HepG2 (cell line): ENCODE measurements at regions not wholly inside any gene's neighbourhood (a gene's known extent, or its start where the extent isn't known, plus 50 kb on each side); places are given as distances from the start of the nearest gene placed in this dataset.

ENCODE experiments used
- ATAC-seq: fragments of 200-7000 bp; cut with Tn5 transposase; 3 replicates; pipeline ENCODE4 v1.9.1; 2020; ENCODE audit warnings: mild to moderate bottlenecking, moderate library complexity
- BruUV-seq: library from RNA; stranded (reverse); fragments of 400-500 nt; replicated peaks from 2 replicates; lab custom pipeline; 2021; lab: Mats Ljungman, UMichigan
- CTCF ChIA-PET: fragments of 300-600 bp; formaldehyde crosslinking; extraction: SDS; loops from one replicate; lab custom pipeline; 2021; ENCODE audit warnings: low total read pairs, inconsistent platforms, low intra/inter-chr PET ratio; lab: Yijun Ruan, JAX
- POLR2A ChIA-PET: fragments of 350-600 bp; sonication (Branson Sonifier 250); formaldehyde crosslinking; loops from one replicate; lab custom pipeline; 2020; ENCODE audit warnings: antibody characterized with exemption, inconsistent platforms; lab: Yijun Ruan, JAX
- DNase-seq: peaks from one replicate; pipeline ENCODE4 v3.0.0-alpha.2; 2015; ENCODE audit warnings: low spot score
- FAIRE-seq: peaks from 3 replicates; lab custom pipeline; 2011; peaks lifted over from hg19 to GRCh38; lab: Jason Lieb, UNC
- H2AFZ ChIP-seq: one replicate; pipeline ENCODE4 v1.6.1; 2011; ENCODE audit warnings: low read length, inconsistent platforms
- H3K27ac ChIP-seq: fragments of 300-600 bp; 3 replicates; pipeline ENCODE4 v1.8.0; 2011; ENCODE audit warnings: mixed run types, mild to moderate bottlenecking, mixed read lengths, low read length, inconsistent platforms; ENCODE audit not compliant: insufficient read depth; ENCODE audit errors: extremely low read length
- H3K27me3 ChIP-seq, 2 experiments: fragments of 200-600 bp in 1 of 2; 2 replicates in 1 of 2; 3 replicates in 1 of 2; pipeline versions ENCODE4 v1.6.0 to v1.8.0; 2011; ENCODE audit warnings: low read length in 2 of 2, mild to moderate bottlenecking in 2 of 2, moderate library complexity in 2 of 2, inconsistent platforms in 1 of 2; ENCODE audit not compliant: insufficient read depth in 2 of 2, control insufficient read depth in 1 of 2
- H3K36me3 ChIP-seq, 2 experiments: fragments of 200-600 bp in 1 of 2; replicated peaks in 1 of 2; 2 replicates in 1 of 2; 3 replicates in 1 of 2; pipeline versions ENCODE4 v1.5.1 to v1.8.0; 2011; ENCODE audit warnings: low read length in 2 of 2, inconsistent platforms in 1 of 2; ENCODE audit not compliant: insufficient read depth in 2 of 2, control insufficient read depth in 1 of 2
- H3K4me1 ChIP-seq: 2 replicates; pipeline ENCODE4 v1.5.1; 2012; ENCODE audit warnings: low read length, inconsistent platforms; ENCODE audit not compliant: insufficient read depth
- H3K4me2 ChIP-seq: 2 replicates; pipeline ENCODE4 v1.6.0; 2011; ENCODE audit warnings: low read depth, low read length, inconsistent platforms
- H3K4me3 ChIP-seq, 3 experiments: fragments of 200-600 bp in 1 of 3; sonication (generic), shearing (Covaris generic) in 1 of 3; replicated peaks in 1 of 3; 2 replicates each; pipeline ENCODE4 v1.5.1; 2011 to 2016; ENCODE audit warnings: low read length in 3 of 3, inconsistent platforms in 2 of 3, low read depth in 2 of 3, mild to moderate bottlenecking in 2 of 3, control low read depth in 1 of 3, mixed read lengths in 1 of 3; ENCODE audit not compliant: insufficient read depth in 1 of 3
- H3K79me2 ChIP-seq: one replicate; pipeline ENCODE4 v1.6.1; 2011; ENCODE audit warnings: low read length, inconsistent platforms; ENCODE audit not compliant: insufficient read depth
- H3K9ac ChIP-seq: 2 replicates; pipeline ENCODE4 v1.6.0; 2011; ENCODE audit warnings: mild to moderate bottlenecking, low read depth, low read length, inconsistent platforms; ENCODE audit not compliant: insufficient read depth
- H3K9me3 ChIP-seq: 2 replicates; pipeline ENCODE4 v1.5.1; 2012; ENCODE audit warnings: mild to moderate bottlenecking, low read length
- H4K20me1 ChIP-seq: 2 replicates; pipeline ENCODE4 v1.6.0; 2011; ENCODE audit warnings: inconsistent platforms, mild to moderate bottlenecking, low read length, moderate library complexity; ENCODE audit not compliant: insufficient read depth
- FOXK1 ChIP-seq: sonication (generic); formaldehyde crosslinking; IDR thresholded peaks from 2 replicates; pipeline ENCODE4 v1.4.0; 2020; ENCODE audit warnings: low read depth, missing genetic modification reagents, borderline replicate concordance
- JUND ChIP-seq: sonication (generic); formaldehyde crosslinking; IDR thresholded peaks from 2 replicates; pipeline ENCODE4 v1.8.0; 2022; ENCODE audit warnings: mild to moderate bottlenecking, missing genetic modification reagents
- KLF12 ChIP-seq: sonication (generic); formaldehyde crosslinking; IDR thresholded peaks from 2 replicates; pipeline ENCODE4 v1.4.0; 2020; ENCODE audit warnings: missing genetic modification reagents, borderline replicate concordance
- MIER2 ChIP-seq: IDR thresholded peaks from 2 replicates; pipeline ENCODE4 v1.6.1; 2016; ENCODE audit warnings: missing biosample characterization, missing genetic modification reagents
- NCOA5 ChIP-seq: sonication (generic); formaldehyde crosslinking; IDR thresholded peaks from 2 replicates; pipeline ENCODE4 v1.4.0; 2020; ENCODE audit warnings: missing genetic modification reagents
- PRDM4 ChIP-seq: sonication (generic); formaldehyde crosslinking; IDR thresholded peaks from 2 replicates; pipeline ENCODE4 v1.9.0; 2021; ENCODE audit warnings: missing genetic modification reagents, borderline replicate concordance
- TBP ChIP-seq: sonication (generic); formaldehyde crosslinking; IDR thresholded peaks from 2 replicates; pipeline ENCODE4 v1.5.0; 2020; ENCODE audit warnings: missing genetic modification reagents
- U2AF1 ChIP-seq: fragments of 200-400 bp; formaldehyde crosslinking; optimal IDR thresholded peaks from 2 replicates; pipeline ENCODE3; 2017; ENCODE audit warnings: mild to moderate bottlenecking, low read depth, low read length
- YEATS4 ChIP-seq: sonication (generic); formaldehyde crosslinking; IDR thresholded peaks from 2 replicates; pipeline ENCODE4 v1.4.0; 2020; ENCODE audit warnings: missing genetic modification reagents, borderline replicate concordance
- ZBTB46 ChIP-seq: sonication (generic); formaldehyde crosslinking; IDR thresholded peaks from 2 replicates; pipeline ENCODE4 v1.4.0; 2020; ENCODE audit warnings: mild to moderate bottlenecking, missing genetic modification reagents, borderline replicate concordance
- ZNF546 ChIP-seq: sonication (generic); formaldehyde crosslinking; conservative IDR thresholded peaks from 2 replicates; pipeline ENCODE4 v1.8.1; 2023; ENCODE audit warnings: mild to moderate bottlenecking, missing genetic modification reagents
- ZNF784 ChIP-seq: sonication (generic); formaldehyde crosslinking; IDR thresholded peaks from 2 replicates; pipeline ENCODE4 v1.5.1; 2020; ENCODE audit warnings: missing genetic modification reagents, mild to moderate bottlenecking, borderline replicate concordance
- in situ Hi-C: cut with HindIII; loops from 2 replicates; pipeline ENCODE4 v1.10.0; 2017; ENCODE audit warnings: low pct_unique_long_range_greater_than_20kb; ENCODE audit not compliant: extremely low pct_ligation_motif_present
- intact Hi-C: fragments of 100-400 bp; cut with micrococcal nuclease; formaldehyde crosslinking; loops from one replicate; pipeline ENCODE4 v1.10.0; 2022; ENCODE audit not compliant: unreplicated experiment

GRCh38 chr20:53699906-53700305 is 106.3 kb upstream of the ZNF217 start:
- CTCF ChIA-PET, result no interaction called here
- Histone ChIP-seq H3K27ac (no peak overlapping the region), H3K4me1 (peaks cover 31% of the 10 kb centered on the region), H3K79me2 (no peaks in the 10 kb centered on the region), H3K9ac (no peak overlapping the region), H3K4me2 (no peak overlapping the region), H2AFZ (no peak overlapping the region), H3K4me3 (no peak overlapping the region), H3K36me3 (no peaks in the 10 kb centered on the region), H3K9me3 (no peaks in the 10 kb centered on the region), H3K27me3 (no peaks in the 10 kb centered on the region), H4K20me1 (no peaks in the 10 kb centered on the region)
- in situ Hi-C loops, result no loop called here
- DNase-seq (no peak), ATAC-seq (no peak), FAIRE-seq (no peak)
- POLR2A ChIA-PET, result no interaction called here
- intact Hi-C loops, result no loop called here
- TF ChIP-seq JUND (no peak), PRDM4 (CRISPR knock-in tag) (no peak), KLF12 (CRISPR knock-in tag) (no peak), U2AF1 (no peak), MIER2 (CRISPR knock-in tag) (no peak), ZNF546 (CRISPR knock-in tag) (no peak), ZBTB46 (CRISPR knock-in tag) (no peak), YEATS4 (CRISPR knock-in tag) (no peak), FOXK1 (CRISPR knock-in tag) (no peak), NCOA5 (CRISPR knock-in tag) (no peak), ZNF784 (CRISPR knock-in tag) (no peak), TBP (CRISPR knock-in tag) (no peak)
- no TSS peak for BruUV-seq
